Activated naive CD4-positive, alpha-beta T cell treated with anti-CD3 and anti-CD28 coated beads, Interleukin-2, amount 50 U/mL, for 72 hours (primary cell): ENCODE measurements at regions not wholly inside any gene's neighbourhood (a gene's known extent, or its start where the extent isn't known, plus 50 kb on each side); places are given as distances from the start of the nearest gene placed in this dataset.

Source experiments
- ATAC-seq, 2 donors: fragments of 150-1000 bp; cut with Tn5 transposase; 2 replicates each; pipeline ENCODE4 v1.10.0; 2021; ENCODE audit warnings: mild to moderate bottlenecking in 2 of 2, moderate library complexity in 2 of 2
- DNase-seq, 2 donors: peaks; one replicate each; pipeline ENCODE4 v3.0.0; 2021 to 2022; ENCODE audit warnings: low spot score in 2 of 2
- H3K27ac Mint-ChIP-seq, 2 donors: one replicate each; pipeline ENCODE4 v1.8.0; 2022; ENCODE audit warnings: mild to moderate bottlenecking in 2 of 2, mixed read lengths in 2 of 2
- H3K36me3 Mint-ChIP-seq, 2 donors: one replicate each; pipeline ENCODE4 v1.8.0; 2022; ENCODE audit warnings: mixed read lengths in 2 of 2
- H3K9me3 Mint-ChIP-seq, 2 donors: one replicate each; pipeline ENCODE4 v1.8.0; 2022; ENCODE audit warnings: mixed read lengths in 2 of 2

DNA sequence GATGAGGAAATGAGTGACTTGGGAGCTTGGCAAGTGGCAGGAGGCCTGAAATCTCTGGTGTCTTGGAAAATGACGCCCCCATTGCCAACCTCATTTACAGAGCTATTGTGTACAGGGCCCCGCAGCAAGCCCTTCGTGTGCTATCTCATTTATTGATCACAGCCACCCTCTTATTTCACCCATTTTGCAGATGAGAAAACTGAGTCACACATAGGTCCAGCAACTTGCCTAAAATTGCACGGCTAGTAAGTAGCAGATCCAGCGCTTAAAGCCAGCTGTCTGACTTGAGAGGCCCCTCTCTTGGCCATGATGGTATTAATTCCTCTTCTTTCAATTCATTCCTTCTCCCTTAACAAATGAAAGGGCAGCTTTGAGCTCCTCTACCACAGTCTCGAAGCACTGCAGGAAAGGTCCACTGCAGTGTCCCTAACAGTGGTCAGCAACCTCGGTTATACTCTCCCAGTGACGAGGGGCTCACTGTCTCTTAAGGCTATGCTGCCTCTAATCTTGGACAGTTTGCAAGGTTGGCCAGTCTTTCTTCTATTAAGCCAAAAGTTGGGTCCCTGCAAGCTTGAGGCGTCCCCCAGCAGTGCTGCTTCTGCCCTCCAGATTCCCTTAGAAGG is 162.2 kb downstream of the COPRS start:
- no peak for DNase-seq
- H3K36me3 Mint-ChIP-seq = no peaks in the 10 kb centered on the region
- H3K27ac Mint-ChIP-seq = no peak overlapping the region
- H3K9me3 Mint-ChIP-seq = no peaks in the 10 kb centered on the region
- ATAC-seq = no peak

DNA sequence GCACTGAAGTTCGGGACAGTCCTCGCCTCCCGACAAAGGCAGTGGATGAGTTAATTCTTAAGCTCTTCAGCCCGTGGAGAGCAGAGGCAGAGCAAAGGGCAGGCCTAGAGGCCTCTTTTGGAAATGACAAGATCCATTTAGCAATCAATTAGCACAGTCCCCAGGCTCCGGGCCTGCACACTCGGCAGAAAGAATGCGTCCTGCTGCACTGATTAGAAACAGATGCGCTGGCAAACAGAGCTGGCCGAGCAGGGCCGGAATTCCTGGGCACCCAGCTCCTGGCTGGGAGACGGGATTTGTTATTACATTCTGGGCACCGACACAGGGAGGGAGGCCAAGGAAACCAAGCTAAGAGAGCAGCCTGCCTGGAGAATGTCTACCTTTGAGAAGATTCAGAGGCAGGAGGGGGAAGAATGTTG is 162.9 kb downstream of the COPRS start:
- DNase-seq = no peak

DNA sequence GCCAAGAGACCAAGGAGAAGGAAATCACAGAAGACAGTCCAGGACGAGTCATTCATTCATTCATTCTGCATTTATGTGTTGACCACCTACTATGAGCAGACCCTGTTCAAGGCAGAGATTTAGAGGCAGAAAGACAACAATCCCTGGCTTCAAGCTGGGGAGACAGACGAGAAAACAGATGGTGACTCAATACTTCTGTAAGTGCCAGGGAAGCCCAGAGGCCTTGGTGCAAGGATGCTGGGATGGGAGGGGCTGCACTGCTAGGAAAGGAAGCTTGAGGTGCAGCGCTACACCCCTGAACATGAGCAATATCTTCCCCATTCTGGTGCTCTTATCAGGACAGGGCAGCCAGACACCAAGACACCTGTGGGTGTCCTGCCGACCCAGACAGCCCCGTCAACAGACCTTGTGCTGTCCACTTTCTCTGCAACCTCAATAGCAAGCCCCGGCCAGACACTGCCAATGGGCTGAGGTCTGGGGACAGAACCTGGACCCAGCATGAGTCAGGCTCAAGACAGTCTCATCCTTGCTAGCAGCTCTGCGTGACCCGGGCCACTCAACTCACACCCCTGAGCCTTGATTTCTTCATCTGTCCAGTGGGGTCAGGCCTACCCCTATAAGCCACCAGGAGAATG is 163.5 kb downstream of the COPRS start:
- Mint-ChIP-seq H3K27ac (no peak overlapping the region), H3K9me3 (no peaks in the 10 kb centered on the region), H3K36me3 (no peaks in the 10 kb centered on the region)
- DNase-seq (no peak), ATAC-seq (no peak)

More for the DNA sequence above, 162.9 kb downstream of the COPRS start:
- no peak overlapping the region for H3K27ac Mint-ChIP-seq
- H3K9me3 Mint-ChIP-seq = no peaks in the 10 kb centered on the region
- no peaks in the 10 kb centered on the region for H3K36me3 Mint-ChIP-seq
- ATAC-seq = no peak

DNA sequence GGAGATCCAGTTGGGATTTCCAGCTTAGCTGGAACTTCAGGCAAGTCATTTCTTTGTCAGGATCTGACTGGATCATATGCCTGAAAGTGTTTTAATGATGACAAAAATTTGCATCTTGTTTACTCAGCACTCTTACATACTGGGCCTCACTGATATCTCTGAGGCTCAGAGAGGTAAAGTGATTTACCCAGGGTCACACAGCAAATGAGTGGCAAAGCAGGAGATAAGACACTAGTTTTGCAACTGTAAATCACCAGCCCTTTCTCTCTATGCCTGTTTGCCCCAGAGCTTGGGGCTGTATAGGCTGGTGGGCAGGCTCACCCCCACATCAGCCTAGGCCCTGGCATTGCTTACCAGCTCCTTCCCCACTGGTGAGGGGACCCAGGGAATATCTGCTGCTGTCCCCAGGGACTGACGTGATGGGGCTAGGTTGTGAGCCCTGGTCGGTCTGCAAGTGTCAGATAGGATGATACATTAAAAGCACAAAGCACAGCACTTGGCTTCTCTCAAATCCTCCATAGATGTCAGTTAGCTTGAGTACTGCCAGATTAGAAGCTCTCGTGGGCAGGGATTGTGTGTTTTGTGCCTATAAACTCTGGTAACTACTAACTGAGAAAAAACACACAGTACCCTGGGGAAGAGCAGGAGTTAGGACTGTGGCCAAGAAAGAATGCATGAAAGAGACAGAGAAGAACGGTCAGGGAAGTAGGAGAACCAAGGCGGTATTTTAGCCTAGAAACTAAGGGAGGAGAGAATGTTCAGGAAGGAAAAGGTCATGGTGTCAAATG is 165.4 kb downstream of the COPRS start:
- Mint-ChIP-seq H3K36me3 (no peaks in the 10 kb centered on the region), H3K9me3 (no peaks in the 10 kb centered on the region), H3K27ac (no peak overlapping the region)
- DNase-seq (no peak), ATAC-seq (no peak)

DNA sequence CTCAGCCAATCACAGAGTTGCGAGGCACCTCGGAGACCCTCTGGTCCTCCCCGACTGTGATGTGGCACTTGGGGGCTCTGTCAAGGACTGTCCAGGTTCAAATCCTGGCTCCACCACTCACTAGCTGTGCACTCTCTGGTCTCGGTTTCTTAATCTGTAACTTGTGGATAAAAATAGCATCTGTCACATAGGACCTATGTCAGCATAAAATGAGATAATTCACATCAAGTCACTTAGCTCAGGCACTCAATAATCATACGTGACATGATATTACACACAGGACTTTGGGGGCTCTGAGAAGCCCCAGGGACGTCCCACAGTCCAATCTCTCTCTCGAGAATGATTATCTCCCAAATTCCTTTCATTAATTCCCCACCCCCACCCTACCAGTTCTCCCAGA is 166.4 kb downstream of the COPRS start:
- DNase-seq (no peak), ATAC-seq (no peak)
- no peak overlapping the region for H3K27ac Mint-ChIP-seq
- H3K36me3 Mint-ChIP-seq = no peaks in the 10 kb centered on the region
- no peaks in the 10 kb centered on the region for H3K9me3 Mint-ChIP-seq

DNA sequence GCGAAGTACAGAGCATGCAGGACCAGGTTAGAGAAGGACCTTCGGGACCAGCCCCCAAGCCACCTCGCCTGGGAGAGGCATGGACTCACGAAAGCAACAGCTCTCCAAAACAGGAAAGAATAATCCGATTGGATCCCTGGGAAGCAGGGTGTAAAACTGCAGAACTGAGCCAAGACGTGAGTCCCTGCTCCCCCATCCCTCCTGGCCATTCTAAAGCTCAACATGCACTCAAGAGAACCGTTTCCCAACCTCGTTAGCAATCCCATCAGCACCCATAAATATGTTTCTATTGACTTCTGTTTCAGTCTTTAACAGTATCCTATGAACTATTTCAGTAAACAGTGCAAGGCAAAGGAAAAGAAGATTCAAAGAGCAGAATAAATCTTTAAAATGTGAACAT is 167.0 kb downstream of the COPRS start:
- ATAC-seq (no peak), DNase-seq (no peak)
- no peak overlapping the region for H3K27ac Mint-ChIP-seq
- H3K36me3 Mint-ChIP-seq = no peaks in the 10 kb centered on the region
- no peaks in the 10 kb centered on the region for H3K9me3 Mint-ChIP-seq

DNA sequence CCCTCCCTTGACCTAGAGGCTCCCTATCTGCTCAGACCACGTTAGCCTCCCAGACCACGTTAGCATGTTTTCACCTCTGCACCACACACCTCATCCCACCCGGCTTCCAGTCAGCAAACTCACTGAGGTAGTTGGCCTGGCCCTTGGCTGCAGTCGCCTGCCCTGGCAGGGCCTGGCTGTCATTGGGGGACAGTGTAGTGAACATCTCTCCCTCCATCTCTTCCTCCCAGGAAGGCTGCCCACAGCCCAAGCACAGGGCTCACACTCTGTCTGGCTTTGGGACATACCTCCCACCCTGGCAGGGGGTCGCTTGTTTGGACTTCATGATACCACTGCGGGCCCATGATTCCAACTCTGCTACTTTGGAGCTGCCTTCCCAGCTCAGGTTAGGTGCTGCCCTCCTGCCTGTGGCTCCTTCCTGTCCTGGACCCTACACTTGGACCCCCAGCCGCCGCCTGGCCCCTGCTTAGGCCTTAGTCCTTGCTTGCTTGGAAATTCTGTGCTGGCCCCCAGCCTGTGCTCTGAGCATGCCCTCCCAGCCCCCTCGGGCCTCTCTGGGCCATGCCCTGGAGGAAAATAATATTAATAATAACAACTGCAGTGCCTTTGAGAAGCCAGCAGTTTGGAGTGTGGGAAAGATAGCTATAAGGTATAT is 167.7 kb downstream of the COPRS start:
- ATAC-seq (no peak), DNase-seq (no peak)
- no peaks in the 10 kb centered on the region for H3K9me3 Mint-ChIP-seq
- no peaks in the 10 kb centered on the region for H3K36me3 Mint-ChIP-seq
- no peak overlapping the region for H3K27ac Mint-ChIP-seq

DNA sequence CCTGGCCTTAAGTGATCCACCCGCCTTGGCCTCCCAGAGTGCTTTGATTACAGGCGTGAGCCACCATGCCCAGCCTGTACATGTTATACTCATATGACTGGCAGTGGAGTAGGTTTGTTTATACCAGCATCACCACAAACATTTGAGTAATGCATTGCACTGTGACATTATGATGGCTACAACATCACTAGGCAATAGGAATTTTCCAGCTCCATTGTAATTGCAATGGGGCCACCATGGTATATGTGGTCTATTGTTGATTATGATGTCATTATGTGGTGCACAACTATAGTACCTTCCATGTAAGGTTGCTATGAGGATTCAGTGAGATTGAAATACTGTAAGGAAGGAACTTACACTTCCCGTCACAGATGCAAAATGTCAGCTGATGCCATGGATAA is 168.9 kb downstream of the COPRS start:
- ATAC-seq = peak; percentile 18 to 46
- Mint-ChIP-seq H3K9me3 (no peaks in the 10 kb centered on the region), H3K27ac (no peak overlapping the region), H3K36me3 (no peaks in the 10 kb centered on the region)
- no peak for DNase-seq

DNA sequence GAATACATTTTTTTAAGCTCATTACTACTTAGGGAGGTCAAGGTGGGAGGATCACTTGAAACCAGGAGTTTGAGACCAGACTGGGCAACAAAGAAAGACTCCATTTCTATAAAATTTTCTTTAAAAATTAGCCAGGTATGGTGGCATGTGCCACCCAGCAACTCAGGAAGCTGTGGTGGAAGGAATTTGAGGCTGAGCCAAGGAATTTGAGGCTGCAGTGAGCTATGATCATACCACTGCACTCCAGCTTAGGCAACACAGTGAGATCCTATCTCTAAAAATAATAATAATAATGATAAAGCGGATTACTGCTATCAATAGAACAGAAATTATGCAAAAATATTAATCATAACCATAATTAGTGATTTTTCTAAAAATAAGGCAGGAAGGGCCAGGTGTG is 170.3 kb downstream of the COPRS start:
- ATAC-seq (no peak), DNase-seq (no peak)
- H3K27ac Mint-ChIP-seq = no peak overlapping the region
- no peaks in the 10 kb centered on the region for H3K36me3 Mint-ChIP-seq
- H3K9me3 Mint-ChIP-seq = no peaks in the 10 kb centered on the region

DNA sequence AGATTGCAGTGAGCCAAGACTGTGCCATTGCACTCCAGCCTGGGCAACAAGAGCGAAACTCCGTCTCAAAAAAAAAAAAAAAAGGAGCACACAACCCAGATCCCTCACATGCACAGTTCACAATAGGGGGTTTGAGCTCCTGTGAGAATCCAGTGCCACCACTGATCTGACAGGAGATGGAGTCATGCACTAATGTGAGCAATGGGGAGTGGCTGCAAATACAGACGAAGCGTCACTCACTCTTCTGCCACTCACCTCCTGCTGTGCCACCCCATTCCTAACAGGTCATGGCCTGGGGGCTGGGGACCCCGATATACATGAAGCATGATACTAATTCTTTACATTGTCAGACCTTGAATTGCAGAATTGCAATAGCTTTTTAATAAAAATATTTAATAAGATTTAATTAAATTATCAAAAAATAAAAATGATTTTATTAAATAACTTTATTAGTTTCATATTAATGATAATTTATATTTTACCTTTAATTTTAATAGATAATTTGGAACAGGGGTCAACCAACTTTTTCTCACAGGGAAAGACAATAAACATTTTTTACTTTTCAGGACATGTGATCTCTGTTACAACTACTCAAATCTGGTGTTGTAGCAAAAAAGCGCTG is 171.4 kb downstream of the COPRS start:
- Mint-ChIP-seq H3K36me3 (no peaks in the 10 kb centered on the region), H3K9me3 (no peaks in the 10 kb centered on the region), H3K27ac (no peak overlapping the region)
- DNase-seq (no peak), ATAC-seq (no peak)

DNA sequence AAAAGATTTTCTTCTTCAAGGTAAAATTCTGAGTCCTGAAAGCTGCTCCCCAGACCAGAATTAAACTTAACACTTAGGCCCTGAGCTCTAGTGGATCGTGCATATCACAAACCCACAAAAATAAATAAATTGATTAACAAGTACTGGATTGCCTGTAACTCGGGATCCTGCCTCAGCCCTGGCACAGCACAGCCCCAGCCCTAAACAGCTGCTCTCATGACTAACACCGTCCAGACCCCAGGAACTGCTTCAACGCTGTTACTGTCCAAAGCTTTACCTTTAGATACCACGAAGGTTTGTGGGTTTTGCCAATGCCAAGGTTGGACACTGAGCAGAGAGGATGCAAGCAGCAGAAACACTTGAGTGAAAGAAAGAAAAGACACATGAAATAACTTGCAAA is 172.5 kb downstream of the COPRS start:
- H3K27ac Mint-ChIP-seq = no peak overlapping the region
- H3K36me3 Mint-ChIP-seq = no peaks in the 10 kb centered on the region
- ATAC-seq = no peak
- no peak for DNase-seq
- no peaks in the 10 kb centered on the region for H3K9me3 Mint-ChIP-seq

DNA sequence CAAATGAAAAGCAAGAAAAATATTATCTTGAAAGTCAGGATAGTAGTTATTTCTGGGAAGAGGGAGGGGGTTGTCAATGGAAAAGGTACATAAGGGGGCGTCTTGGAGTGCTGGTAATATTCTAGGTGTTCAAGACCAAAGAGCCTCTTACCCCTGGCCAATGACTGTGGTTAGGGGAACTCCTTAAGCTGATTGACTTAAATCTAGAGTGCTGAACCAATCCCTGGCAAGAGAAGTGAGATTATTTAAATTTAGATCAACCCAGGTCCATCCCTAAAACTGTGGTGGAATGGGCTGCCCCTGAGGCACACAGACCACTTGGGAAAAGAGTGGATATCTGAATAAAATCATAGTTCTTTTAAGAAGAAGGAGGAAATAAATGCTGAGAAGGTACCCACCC is 174.1 kb downstream of the COPRS start:
- Mint-ChIP-seq H3K27ac (no peak overlapping the region), H3K9me3 (no peaks in the 10 kb centered on the region)

DNA sequence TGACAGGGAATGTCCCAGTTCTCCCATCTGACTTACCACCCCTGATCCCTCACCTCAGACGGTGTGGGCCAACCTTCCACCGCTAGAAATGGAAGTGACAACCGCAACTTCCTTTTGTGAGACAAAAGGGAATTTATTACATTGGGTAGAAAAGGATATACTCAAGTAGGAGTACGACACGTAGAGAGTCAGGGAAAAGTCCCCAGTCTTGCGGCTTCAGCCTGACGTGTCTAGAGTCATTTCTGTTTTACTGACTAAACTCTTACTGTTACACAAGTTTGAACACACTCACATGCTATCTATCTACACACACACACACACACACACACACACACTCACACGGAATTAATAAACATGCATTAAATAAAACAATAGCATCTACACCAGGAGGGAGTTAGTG is 178.9 kb downstream of the COPRS start:
- Mint-ChIP-seq H3K36me3 (no peaks in the 10 kb centered on the region), H3K9me3 (no peaks in the 10 kb centered on the region), H3K27ac (peak overlapping the region; percentile 0 to 86)
- ATAC-seq (peak; percentile 92 to 95), DNase-seq (peak; percentile 51 to 79)

More for the DNA sequence above, 174.1 kb downstream of the COPRS start:
- no peaks in the 10 kb centered on the region for H3K36me3 Mint-ChIP-seq
- ATAC-seq (no peak), DNase-seq (no peak)

DNA sequence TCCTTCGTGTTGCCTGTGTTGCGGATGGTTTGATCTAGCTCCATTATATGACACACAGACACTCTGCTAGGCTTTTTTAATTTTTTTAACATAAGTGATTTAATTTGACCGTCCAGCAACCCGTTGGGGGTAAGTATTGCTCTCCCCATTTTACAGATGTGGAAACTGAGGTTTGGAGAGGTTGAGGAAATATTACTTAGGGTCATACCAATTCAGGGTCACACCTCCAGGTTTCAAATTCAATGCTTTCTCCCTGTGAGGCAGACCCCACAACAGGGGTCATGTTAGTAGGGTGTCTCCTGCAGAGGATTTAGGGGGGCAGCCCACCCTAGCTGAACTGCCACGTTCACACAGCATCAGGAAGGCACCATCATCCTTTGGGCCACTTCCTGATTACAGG is 179.4 kb downstream of the COPRS start:
- Mint-ChIP-seq H3K9me3 (no peaks in the 10 kb centered on the region), H3K27ac (peak overlapping the region in 1 of 2 donors; percentile 86), H3K36me3 (no peaks in the 10 kb centered on the region)
- ATAC-seq = no peak
- DNase-seq = no peak

DNA sequence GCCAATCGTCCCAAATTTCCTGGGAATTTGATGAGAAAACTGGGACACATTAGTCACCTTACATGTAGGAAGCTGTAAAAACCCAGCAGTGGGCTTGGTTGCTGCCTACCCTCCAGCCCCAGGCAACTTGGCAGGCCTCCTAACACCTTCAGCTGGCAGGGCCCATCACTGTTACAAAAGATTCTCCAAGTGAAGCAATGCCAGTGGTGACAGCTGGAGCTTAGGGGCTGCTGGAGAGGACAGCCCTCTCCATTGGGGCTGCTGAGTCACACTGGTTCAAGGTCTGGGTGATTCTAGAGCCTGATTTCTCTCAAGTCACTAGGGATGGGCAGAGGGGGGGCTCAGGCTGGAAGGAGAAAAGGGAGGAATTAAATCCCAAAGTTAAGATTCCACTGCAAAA is 180.6 kb downstream of the COPRS start:
- Mint-ChIP-seq H3K36me3 (no peaks in the 10 kb centered on the region), H3K27ac (no peak overlapping the region), H3K9me3 (no peaks in the 10 kb centered on the region)
- DNase-seq = no peak
- no peak for ATAC-seq

DNA sequence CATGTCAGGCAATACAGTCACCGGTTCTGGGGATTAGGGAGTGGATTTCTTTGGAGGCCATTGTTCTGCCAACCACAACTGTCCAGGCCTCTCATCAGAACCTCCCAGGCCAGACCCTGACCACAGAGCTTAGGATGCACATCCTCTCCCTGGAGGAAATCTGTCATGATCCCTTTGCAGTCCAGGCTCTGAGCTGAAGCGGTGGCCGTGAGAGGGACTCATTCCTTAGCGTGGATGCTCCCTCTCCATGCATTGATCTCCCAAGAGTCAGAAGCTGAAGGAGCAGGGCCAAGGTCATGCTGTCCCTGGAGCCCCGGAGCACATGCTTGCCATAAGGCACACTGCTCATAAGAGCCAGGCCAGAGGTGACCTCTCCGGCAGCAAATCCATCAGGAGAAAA is 181.4 kb downstream of the COPRS start:
- H3K27ac Mint-ChIP-seq = no peak overlapping the region
- no peaks in the 10 kb centered on the region for H3K9me3 Mint-ChIP-seq
- no peak for DNase-seq
- no peaks in the 10 kb centered on the region for H3K36me3 Mint-ChIP-seq
- no peak for ATAC-seq

DNA sequence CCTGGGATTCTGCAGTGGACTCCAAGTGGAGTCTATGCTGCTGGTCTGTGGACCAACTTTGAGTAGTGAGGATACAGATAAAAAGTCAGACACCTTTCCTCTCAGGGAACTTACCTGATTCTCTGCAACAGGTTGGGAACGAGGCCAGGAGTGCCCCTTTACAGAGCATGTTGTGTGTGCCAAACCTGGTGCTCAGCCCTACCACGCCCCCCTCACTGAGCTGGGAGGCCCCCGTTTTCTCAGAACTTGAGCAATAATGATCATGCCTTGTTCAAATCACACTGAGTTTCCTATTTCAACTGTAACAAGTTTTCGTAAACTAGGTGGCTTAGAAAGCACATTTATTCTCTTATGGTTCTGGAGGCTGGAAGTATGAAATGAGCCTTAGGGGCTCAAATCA is 182.0 kb downstream of the COPRS start:
- no peak for DNase-seq
- no peak for ATAC-seq
- H3K27ac Mint-ChIP-seq = no peak overlapping the region
- H3K36me3 Mint-ChIP-seq = no peaks in the 10 kb centered on the region
- no peaks in the 10 kb centered on the region for H3K9me3 Mint-ChIP-seq
